CD4-positive, alpha-beta T cell (primary cell): ENCODE measurements at regions not wholly inside any gene's neighbourhood (a gene's known extent, or its start where the extent isn't known, plus 50 kb on each side); places are given as distances from the start of the nearest gene placed in this dataset.

Source experiments
- ATAC-seq: fragments of 200-7000 bp; cut with Tn5 transposase; one replicate; pipeline ENCODE4 v1.10.0; 2022; ENCODE audit warnings: mild to moderate bottlenecking; ENCODE audit not compliant: poor library complexity
- CTCF ChIA-PET: fragments of 350-600 bp; sonication (Branson Sonifier 250); formaldehyde crosslinking; loops from one replicate; lab custom pipeline; 2021; ENCODE audit warnings: antibody characterized with exemption, inconsistent platforms; lab: Charles Lee
- POLR2A ChIA-PET: fragments of 350-600 bp; sonication (Branson Sonifier 250); formaldehyde crosslinking; loops from one replicate; lab custom pipeline; 2021; ENCODE audit warnings: antibody characterized with exemption, inconsistent platforms; lab: Charles Lee
- DNase-seq, 14 experiments: peaks; one replicate each; pipeline ENCODE4 v3.0.0-alpha.2; 2013 to 2020; ENCODE audit warnings: mixed read lengths in 2 of 14
- H3K27ac ChIP-seq, 2 donors: one replicate each; pipeline versions ENCODE4 v1.5.1 to v1.7.0; 2013; ENCODE audit warnings: low read length in 2 of 2, low read depth in 1 of 2, mild to moderate bottlenecking in 1 of 2
- H3K27me3 ChIP-seq, 2 experiments: 1 replicate in 1 of 2; 2 replicates in 1 of 2; pipeline versions ENCODE4 v1.6.1 to v1.7.0; 2013; ENCODE audit warnings: low read length in 2 of 2, control low read depth in 1 of 2, mild to moderate bottlenecking in 1 of 2, moderate library complexity in 1 of 2; ENCODE audit not compliant: insufficient read depth in 2 of 2, control insufficient read depth in 1 of 2
- H3K36me3 ChIP-seq: one replicate; pipeline ENCODE4 v1.6.1; 2013; ENCODE audit warnings: low read length, control low read depth; ENCODE audit not compliant: insufficient read depth
- H3K4me1 ChIP-seq: one replicate; pipeline ENCODE4 v1.6.1; 2013; ENCODE audit warnings: low read length, control low read depth; ENCODE audit not compliant: insufficient read depth
- H3K4me3 ChIP-seq: one replicate; pipeline ENCODE4 v1.5.1; 2013; ENCODE audit warnings: mild to moderate bottlenecking, low read length, moderate library complexity
- H3K9me3 ChIP-seq, 2 experiments: 1 replicate in 1 of 2; 2 replicates in 1 of 2; pipeline versions ENCODE4 v1.6.1 to v1.7.0; 2013; ENCODE audit warnings: low read length in 2 of 2, mild to moderate bottlenecking in 2 of 2, control low read depth in 1 of 2, moderate library complexity in 1 of 2; ENCODE audit not compliant: control insufficient read depth in 1 of 2, insufficient read depth in 1 of 2
- H3K27ac Mint-ChIP-seq: one replicate; pipeline ENCODE4 v1.8.0; 2020; ENCODE audit warnings: mixed read lengths
- H3K27me3 Mint-ChIP-seq: one replicate; pipeline ENCODE4 v1.8.0; 2021; ENCODE audit warnings: mixed read lengths
- H3K36me3 Mint-ChIP-seq: one replicate; pipeline ENCODE4 v1.8.0; 2021; ENCODE audit warnings: low read depth, mixed read lengths
- H3K4me1 Mint-ChIP-seq: one replicate; pipeline ENCODE4 v1.8.0; 2021; ENCODE audit warnings: low read depth, mixed read lengths
- H3K4me3 Mint-ChIP-seq: one replicate; pipeline ENCODE4 v1.8.0; 2020; ENCODE audit warnings: mild to moderate bottlenecking, mixed read lengths
- H3K9me3 Mint-ChIP-seq: one replicate; pipeline ENCODE4 v1.8.0; 2020; ENCODE audit warnings: mixed read lengths
- intact Hi-C, 2 experiments: fragments of 100-400 bp; cut with DNase I in 1 of 2; cut with micrococcal nuclease in 1 of 2; formaldehyde crosslinking; loops; one replicate each; pipeline versions ENCODE4 v1.15.1 to v1.9.0; 2023 to 2025; cut with DNase I, micrococcal nuclease
- TF ChIP-seq, protein P1 (sequence below): fragments of 200-600 bp; IDR thresholded peaks from one replicate; pipeline ENCODE4 v1.8.0; 2022; ENCODE audit warnings: antibody characterized with exemption, mild to moderate bottlenecking

DNA sequence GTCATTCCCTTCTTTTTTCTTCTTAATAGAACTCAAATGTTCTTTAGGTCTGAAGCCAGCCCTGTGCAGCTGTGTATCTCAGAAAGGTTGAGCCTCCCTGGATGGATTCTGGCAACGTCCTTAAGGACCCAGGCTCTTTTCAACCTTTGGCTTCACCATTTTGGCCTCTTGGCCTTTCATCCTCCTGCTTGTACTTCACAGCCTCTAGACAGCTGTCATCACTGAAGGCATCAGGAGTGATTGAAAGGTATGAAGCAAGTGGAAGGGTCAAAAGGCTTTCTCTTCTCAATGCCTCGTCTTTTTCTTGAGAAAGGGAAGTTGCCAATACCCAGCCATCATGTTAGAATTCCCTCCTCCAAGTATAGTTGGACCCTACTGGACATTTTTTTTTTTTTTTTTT lies 81.2 kb upstream of the RANBP3L start:
- POLR2A ChIA-PET: no interaction called here
- Histone ChIP-seq H3K4me3 (no peak overlapping the region), H3K27me3 (peaks cover 2 to 3% of the 10 kb centered on the region in 2 experiments), H3K9me3 (no peaks in the 10 kb centered on the region), H3K36me3 (no peaks in the 10 kb centered on the region), H3K27ac (no peak overlapping the region), H3K4me1 (no peaks in the 10 kb centered on the region)
- no peaks in the 10 kb centered on the region for H3K36me3 Mint-ChIP-seq
- peaks cover 8% of the 10 kb centered on the region for H3K27me3 Mint-ChIP-seq
- ATAC-seq: no peak
- H3K27ac Mint-ChIP-seq: no peak overlapping the region
- no peak for DNase-seq
- no peaks in the 10 kb centered on the region for H3K4me1 Mint-ChIP-seq
- intact Hi-C loops: no loop called here
- H3K9me3 Mint-ChIP-seq: no peaks in the 10 kb centered on the region
- CTCF ChIA-PET: no interaction called here
- TF ChIP-seq, protein P1, sequence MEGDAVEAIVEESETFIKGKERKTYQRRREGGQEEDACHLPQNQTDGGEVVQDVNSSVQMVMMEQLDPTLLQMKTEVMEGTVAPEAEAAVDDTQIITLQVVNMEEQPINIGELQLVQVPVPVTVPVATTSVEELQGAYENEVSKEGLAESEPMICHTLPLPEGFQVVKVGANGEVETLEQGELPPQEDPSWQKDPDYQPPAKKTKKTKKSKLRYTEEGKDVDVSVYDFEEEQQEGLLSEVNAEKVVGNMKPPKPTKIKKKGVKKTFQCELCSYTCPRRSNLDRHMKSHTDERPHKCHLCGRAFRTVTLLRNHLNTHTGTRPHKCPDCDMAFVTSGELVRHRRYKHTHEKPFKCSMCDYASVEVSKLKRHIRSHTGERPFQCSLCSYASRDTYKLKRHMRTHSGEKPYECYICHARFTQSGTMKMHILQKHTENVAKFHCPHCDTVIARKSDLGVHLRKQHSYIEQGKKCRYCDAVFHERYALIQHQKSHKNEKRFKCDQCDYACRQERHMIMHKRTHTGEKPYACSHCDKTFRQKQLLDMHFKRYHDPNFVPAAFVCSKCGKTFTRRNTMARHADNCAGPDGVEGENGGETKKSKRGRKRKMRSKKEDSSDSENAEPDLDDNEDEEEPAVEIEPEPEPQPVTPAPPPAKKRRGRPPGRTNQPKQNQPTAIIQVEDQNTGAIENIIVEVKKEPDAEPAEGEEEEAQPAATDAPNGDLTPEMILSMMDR: no peak
- H3K4me3 Mint-ChIP-seq: no peak overlapping the region

DNA sequence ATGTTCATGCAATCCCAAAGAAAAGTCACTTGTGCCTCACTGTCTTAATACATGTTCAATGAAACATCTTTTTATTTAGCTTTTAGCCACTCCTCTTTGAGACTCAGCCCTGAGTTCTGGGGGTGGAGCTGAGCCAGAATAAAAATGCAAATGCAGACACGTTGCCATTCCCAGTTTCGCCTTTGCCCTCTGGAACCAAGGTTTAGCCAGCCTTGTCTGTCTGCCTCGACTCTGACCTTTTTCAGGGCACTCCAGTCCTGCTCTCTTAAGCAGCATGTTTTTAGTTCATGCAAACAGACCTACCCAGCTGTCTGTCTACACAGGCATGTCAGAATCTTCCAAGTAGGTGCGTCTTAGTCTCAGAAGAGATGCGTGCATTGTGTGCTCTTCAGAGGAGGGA lies 82.2 kb upstream of the RANBP3L start:
- ATAC-seq (no peak), DNase-seq (no peak)
- no peaks in the 10 kb centered on the region for H3K4me1 ChIP-seq
- no peaks in the 10 kb centered on the region for H3K4me1 Mint-ChIP-seq
- no peaks in the 10 kb centered on the region for H3K36me3 ChIP-seq
- no peak overlapping the region for H3K27ac Mint-ChIP-seq
- intact Hi-C loops: no loop called here
- H3K27me3 Mint-ChIP-seq: peaks cover 8% of the 10 kb centered on the region
- no peaks in the 10 kb centered on the region for H3K9me3 Mint-ChIP-seq
- CTCF ChIA-PET: no interaction called here
- no peak overlapping the region for H3K4me3 ChIP-seq
- no peaks in the 10 kb centered on the region for H3K36me3 Mint-ChIP-seq
- no peak overlapping the region for H3K27ac ChIP-seq
- H3K9me3 ChIP-seq: no peaks in the 10 kb centered on the region
- TF ChIP-seq, protein P1: no peak
- peaks cover 2 to 7% of the 10 kb centered on the region in 2 experiments for H3K27me3 ChIP-seq
- H3K4me3 Mint-ChIP-seq: no peak overlapping the region
- POLR2A ChIA-PET: no interaction called here

DNA sequence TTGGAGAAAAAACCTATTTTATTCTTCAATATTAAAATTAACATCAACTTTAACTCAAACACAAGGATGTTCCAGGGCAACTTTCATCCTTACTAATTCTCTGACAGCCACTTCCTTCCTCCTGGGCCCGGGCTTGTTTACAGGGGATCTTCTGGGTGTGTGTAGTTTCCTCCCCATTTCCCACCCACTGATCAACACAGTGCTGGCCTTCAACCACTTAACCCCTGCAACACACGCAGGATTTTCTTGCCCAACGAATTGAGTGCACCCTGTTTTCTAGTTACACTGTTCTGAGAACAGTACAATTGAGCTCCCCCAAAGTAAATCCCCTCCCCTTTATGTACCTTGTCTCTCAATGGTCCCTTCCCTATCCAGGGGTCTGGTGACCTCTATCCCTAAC lies 83.1 kb upstream of the RANBP3L start:
- H3K36me3 Mint-ChIP-seq: no peaks in the 10 kb centered on the region
- Histone ChIP-seq H3K27me3 (peaks cover 2 to 14% of the 10 kb centered on the region in 2 experiments), H3K27ac (no peak overlapping the region), H3K9me3 (no peaks in the 10 kb centered on the region), H3K4me3 (no peak overlapping the region), H3K4me1 (no peaks in the 10 kb centered on the region), H3K36me3 (no peaks in the 10 kb centered on the region)
- H3K9me3 Mint-ChIP-seq: no peaks in the 10 kb centered on the region
- intact Hi-C loops: no loop called here
- ATAC-seq (no peak), DNase-seq (no peak)
- H3K4me1 Mint-ChIP-seq: no peaks in the 10 kb centered on the region
- ChIA-PET CTCF (no interaction called here), POLR2A (no interaction called here)
- H3K4me3 Mint-ChIP-seq: no peak overlapping the region
- peaks cover 15% of the 10 kb centered on the region for H3K27me3 Mint-ChIP-seq
- TF ChIP-seq, protein P1: no peak
- H3K27ac Mint-ChIP-seq: no peak overlapping the region
